IMR-90 (cell line): ENCODE measurements at regions not wholly inside any gene's neighbourhood (a gene's known extent, or its start where the extent isn't known, plus 50 kb on each side); places are given as distances from the start of the nearest gene placed in this dataset.

ENCODE experiments used
- ATAC-seq: fragments of 200-7000 bp; cut with Tn5 transposase; 2 replicates; pipeline ENCODE4 v1.9.1; 2020; ENCODE audit warnings: low read depth, mild to moderate bottlenecking, moderate library complexity
- BruUV-seq: library from RNA; stranded (reverse); fragments of 400-500 nt; replicated peaks from 2 replicates; lab custom pipeline; 2021; lab: Mats Ljungman, UMichigan
- CTCF ChIA-PET: fragments of 300-600 bp; formaldehyde crosslinking; extraction: SDS; loops from one replicate; lab custom pipeline; 2021; ENCODE audit warnings: antibody characterized with exemption; lab: Yijun Ruan, JAX
- POLR2A ChIA-PET: fragments of 300-600 bp; sonication (Branson Sonifier 250); formaldehyde crosslinking; loops from one replicate; lab custom pipeline; 2022; ENCODE audit warnings: antibody characterized with exemption; ENCODE audit not compliant: unreplicated experiment; lab: Charles Lee
- DNase-seq: peaks from one replicate; pipeline ENCODE4 v3.0.0; 2013
- H2AFZ ChIP-seq: replicated peaks from 2 replicates; pipeline ENCODE3; 2013; ENCODE audit warnings: low read length, mild to moderate bottlenecking; ENCODE audit not compliant: poor library complexity
- H2AK5ac ChIP-seq: 2 replicates; pipeline ENCODE4 v1.6.1; 2013; ENCODE audit warnings: low read depth, low read length, inconsistent platforms
- H2AK9ac ChIP-seq: replicated peaks from 2 replicates; pipeline ENCODE3; 2013; ENCODE audit warnings: mild to moderate bottlenecking, low read depth, low read length, moderate library complexity; ENCODE audit not compliant: poor library complexity
- H2BK120ac ChIP-seq: 2 replicates; pipeline ENCODE4 v1.6.1; 2013; ENCODE audit warnings: low read depth, low read length, inconsistent platforms
- H2BK15ac ChIP-seq: 3 replicates; pipeline ENCODE4 v1.6.1; 2013; ENCODE audit warnings: low read depth, low read length, inconsistent platforms
- H2BK20ac ChIP-seq: 2 replicates; pipeline ENCODE4 v1.6.1; 2013; ENCODE audit warnings: low read depth, mild to moderate bottlenecking, inconsistent platforms, low read length, moderate library complexity
- H2BK5ac ChIP-seq: 2 replicates; pipeline ENCODE4 v1.6.1; 2013; ENCODE audit warnings: mild to moderate bottlenecking, low read depth, low read length, inconsistent platforms; ENCODE audit not compliant: poor library complexity, severe bottlenecking
- H3K14ac ChIP-seq: replicated peaks from 2 replicates; pipeline ENCODE4 v1.6.1; 2013; ENCODE audit warnings: low read depth, low read length, inconsistent platforms
- H3K18ac ChIP-seq: 2 replicates; pipeline ENCODE4 v1.6.1; 2013; ENCODE audit warnings: low read depth, low read length, control low read depth
- H3K23ac ChIP-seq: 2 replicates; pipeline ENCODE4 v1.6.1; 2013; ENCODE audit warnings: low read depth, low read length, inconsistent platforms
- H3K27ac ChIP-seq: 2 replicates; pipeline ENCODE4 v1.5.1; 2013; ENCODE audit warnings: mild to moderate bottlenecking, control low read depth, low read length; ENCODE audit not compliant: insufficient read depth
- H3K27me3 ChIP-seq: 2 replicates; pipeline ENCODE4 v1.6.1; 2013; ENCODE audit warnings: low read length; ENCODE audit not compliant: control insufficient read depth, insufficient read depth
- H3K36me3 ChIP-seq: 2 replicates; pipeline ENCODE4 v1.6.1; 2013; ENCODE audit warnings: low read length, mixed read lengths; ENCODE audit not compliant: control insufficient read depth, insufficient read depth
- H3K4ac ChIP-seq: 2 replicates; pipeline ENCODE4 v1.6.1; 2013; ENCODE audit warnings: low read depth, low read length, inconsistent platforms
- H3K4me1 ChIP-seq: 2 replicates; pipeline ENCODE4 v1.6.1; 2013; ENCODE audit warnings: low read length, mixed read lengths; ENCODE audit not compliant: control insufficient read depth, insufficient read depth
- H3K4me2 ChIP-seq: 2 replicates; pipeline ENCODE4 v1.6.1; 2013; ENCODE audit warnings: low read depth, mild to moderate bottlenecking, control low read depth, low read length, moderate library complexity
- H3K4me3 ChIP-seq: 2 replicates; pipeline ENCODE4 v1.5.1; 2013; ENCODE audit warnings: low read depth, mild to moderate bottlenecking, control low read depth, low read length, moderate library complexity; ENCODE audit not compliant: insufficient read depth
- H3K56ac ChIP-seq: 2 replicates; pipeline ENCODE4 v1.6.1; 2013; ENCODE audit warnings: low read length, inconsistent platforms; ENCODE audit not compliant: insufficient read depth; ENCODE audit errors: extremely low read depth
- H3K79me1 ChIP-seq, 2 experiments: 2 replicates each; pipeline ENCODE4 v1.6.1; 2013; ENCODE audit warnings: low read length in 2 of 2, inconsistent platforms in 1 of 2, low read depth in 1 of 2
- H3K9ac ChIP-seq: 2 replicates; pipeline ENCODE4 v1.6.1; 2013; ENCODE audit warnings: low read depth, low read length, control low read depth
- H3K9me1 ChIP-seq: 2 replicates; pipeline ENCODE4 v1.6.1; 2013; ENCODE audit warnings: low read length, inconsistent platforms; ENCODE audit not compliant: insufficient read depth
- H3K9me3 ChIP-seq: 2 replicates; pipeline ENCODE4 v1.6.1; 2013; ENCODE audit warnings: low read length; ENCODE audit not compliant: control insufficient read depth, insufficient read depth
- H4K20me1 ChIP-seq: 2 replicates; pipeline ENCODE4 v1.6.1; 2013; ENCODE audit warnings: low read length, inconsistent platforms; ENCODE audit not compliant: insufficient read depth
- H4K5ac ChIP-seq: 2 replicates; pipeline ENCODE4 v1.6.1; 2013; ENCODE audit warnings: mild to moderate bottlenecking, low read depth, low read length, control low read depth
- H4K8ac ChIP-seq, 2 experiments: 2 replicates each; pipeline ENCODE4 v1.6.1; 2013; ENCODE audit warnings: low read depth in 2 of 2, low read length in 2 of 2, control low read depth in 1 of 2, inconsistent platforms in 1 of 2
- H4K91ac ChIP-seq: 2 replicates; pipeline ENCODE4 v1.6.1; 2013; ENCODE audit warnings: low read depth, low read length, inconsistent platforms; ENCODE audit not compliant: insufficient read depth
- MAZ ChIP-seq: IDR thresholded peaks from 2 replicates; pipeline ENCODE4 v1.6.1; 2012; ENCODE audit warnings: low read depth, mild to moderate bottlenecking, low read length, improper control_type of control experiment, moderate library complexity, borderline replicate concordance
- POLR2A ChIP-seq: IDR thresholded peaks from 2 replicates; pipeline ENCODE4 v1.6.1; 2012; ENCODE audit warnings: mild to moderate bottlenecking, low read depth, low read length
- WGBS, 2 experiments: methylation state at CpG; one replicate each; pipeline versions ENCODE4 v1.1.5 to v1.1.7; 2013; ENCODE audit warnings: missing lambda C conversion rate in 2 of 2; ENCODE audit not compliant: insufficient read length in 1 of 2; ENCODE audit errors: extremely low coverage in 2 of 2; 5-methylcytosine and 5-hydroxymethylcytosine counted together
- dilution Hi-C: fragments of 300-500 bp; cut with HindIII; formaldehyde crosslinking; loops from one replicate; pipeline ENCODE4 v1.14.3; 2018; ENCODE audit warnings: low sequenced_read_pairs; ENCODE audit not compliant: unreplicated experiment
- in situ Hi-C: fragments of 300-500 bp; cut with MboI; formaldehyde crosslinking; loops from 3 replicates; pipeline ENCODE4 v1.14.3; 2019; ENCODE audit warnings: low sequenced_read_pairs, inconsistent platforms, mixed read lengths
- intact Hi-C: fragments of 100-400 bp; cut with micrococcal nuclease; formaldehyde crosslinking; loops from 2 replicates; pipeline ENCODE4 v1.10.0; 2022

DNA sequence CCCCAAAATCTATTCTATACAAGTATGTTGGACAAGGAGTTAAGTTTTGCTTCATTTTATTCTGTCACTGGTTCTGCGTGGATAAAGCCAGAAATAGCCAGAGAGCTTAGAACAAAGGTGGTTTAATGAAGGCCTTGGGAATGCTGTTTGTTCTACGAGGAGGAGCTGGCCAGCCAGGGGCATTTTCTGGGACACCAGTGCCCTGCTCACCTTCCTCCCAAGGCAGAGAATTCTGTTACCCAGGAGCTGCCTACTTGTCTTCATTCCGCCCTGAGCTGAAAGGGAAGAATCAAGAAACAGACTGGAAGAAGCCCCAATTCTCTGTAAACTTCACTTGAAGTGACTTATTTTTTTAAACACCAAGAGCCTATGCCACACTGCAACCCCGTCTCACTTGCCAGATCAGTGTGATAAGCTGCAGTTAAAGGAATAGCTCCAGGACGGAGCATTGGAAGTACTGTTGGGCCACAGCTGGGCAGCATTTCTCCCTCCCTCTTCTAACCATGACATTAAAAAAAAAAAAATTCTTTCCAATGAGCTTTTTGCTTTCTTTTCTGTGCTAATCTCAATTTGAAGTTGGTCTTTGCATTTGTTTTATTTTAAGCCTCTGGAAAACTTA, 149.8 kb upstream of the DYNLRB2 start:
- Histone ChIP-seq H3K9me3 (peaks cover 2% of the 10 kb centered on the region), H4K8ac (no peak overlapping the region), H3K4me1 (no peaks in the 10 kb centered on the region), H4K20me1 (no peaks in the 10 kb centered on the region), H3K27ac (no peak overlapping the region), H3K9ac (no peak overlapping the region), H3K4me2 (no peak overlapping the region), H3K14ac (no peak overlapping the region), H2AK5ac (no peak overlapping the region), H2AK9ac (no peak overlapping the region), H2AFZ (no peak overlapping the region), H3K56ac (no peak overlapping the region), H2BK15ac (no peak overlapping the region), H3K9me1 (no peaks in the 10 kb centered on the region), H3K18ac (no peak overlapping the region), H2BK20ac (no peak overlapping the region), H3K27me3 (no peaks in the 10 kb centered on the region), H3K4me3 (no peak overlapping the region), H3K23ac (no peak overlapping the region), H4K91ac (no peak overlapping the region), H3K4ac (no peak overlapping the region), H2BK120ac (no peak overlapping the region), H3K79me1 (no peaks in the 10 kb centered on the region), H4K5ac (no peak overlapping the region), H3K36me3 (no peaks in the 10 kb centered on the region), H2BK5ac (no peak overlapping the region)
- no peak for ATAC-seq
- dilution Hi-C loops (no loop called here), intact Hi-C loops (no loop called here), in situ Hi-C loops (no loop called here)
- no TSS peak for BruUV-seq
- POLR2A ChIA-PET: no interaction called here
- no CpG with 5 or more reads among the region's 5 CpGs for WGBS, 2 experiments
- CTCF ChIA-PET: no interaction called here
- TF ChIP-seq MAZ (no peak), POLR2A (no peak)
- no peak for DNase-seq
